ENCODE measurements at regions not wholly inside any gene's neighbourhood (a gene's known extent, or its start where the extent isn't known, plus 50 kb on each side); places are given as distances from the start of the nearest gene placed in this dataset.
"Not testable (repeated sequence)": the region's sequence is repeated elsewhere in the genome, so short reads cannot be mapped to it uniquely, and the experiment has no call there.

DNA sequence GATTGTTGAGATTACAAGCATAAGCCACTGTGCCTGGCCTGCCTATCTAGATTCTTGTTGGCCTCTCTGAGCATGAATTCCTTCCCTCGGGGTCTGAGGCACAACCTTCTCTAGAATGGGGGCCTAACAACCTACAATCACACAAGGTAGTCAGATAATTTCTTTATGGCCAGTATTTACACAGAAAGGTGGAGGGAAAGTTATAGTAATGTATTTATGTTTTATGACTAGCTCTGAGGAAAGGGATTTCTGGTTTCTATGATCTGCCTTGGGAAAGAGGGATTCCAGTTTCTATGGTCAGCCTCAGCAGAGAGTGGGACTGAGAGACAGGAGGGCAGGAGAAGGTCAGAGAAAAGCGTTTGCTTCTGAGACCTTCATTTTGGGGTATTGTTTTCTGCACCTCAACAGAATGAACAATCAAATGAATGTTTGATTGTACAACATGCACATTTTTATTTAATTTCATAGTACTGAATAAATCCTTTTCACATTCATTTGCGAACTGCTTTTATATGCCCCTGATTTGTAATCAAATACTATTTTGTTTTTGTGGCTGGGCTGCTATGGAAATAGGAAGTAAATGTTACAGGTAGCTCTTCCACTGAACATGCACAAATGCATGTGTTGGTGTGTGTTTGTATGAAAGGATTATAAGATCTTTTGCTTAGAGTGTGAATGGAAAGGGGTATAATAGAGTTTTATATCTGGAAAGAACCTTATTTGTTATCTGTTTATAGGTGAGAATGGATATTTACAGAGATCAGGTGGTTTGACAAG, 499.7 kb upstream of the RGS6 start:
- Histone ChIP-seq H3K4me3 (ENCODE audit: low read depth, low read length) (no peak overlapping the region), H3K36me3 (ENCODE audit: control insufficient read depth, insufficient read depth, low read length) (no peaks in the 10 kb centered on the region), H3K27me3 (ENCODE audit: control insufficient read depth, insufficient read depth, low read length) (no peaks in the 10 kb centered on the region)
- POLR2A ChIA-PET, result no interaction called here
- CTCF ChIA-PET, result interaction anchor here (0.6 kb wide), 1 partner anchor 108 kb away, joined by 3 read pairs; no protein-coding TSS in a partner anchor
- no peak for DNase-seq (ENCODE audit: low read depth)
- TF ChIP-seq, protein P1, sequence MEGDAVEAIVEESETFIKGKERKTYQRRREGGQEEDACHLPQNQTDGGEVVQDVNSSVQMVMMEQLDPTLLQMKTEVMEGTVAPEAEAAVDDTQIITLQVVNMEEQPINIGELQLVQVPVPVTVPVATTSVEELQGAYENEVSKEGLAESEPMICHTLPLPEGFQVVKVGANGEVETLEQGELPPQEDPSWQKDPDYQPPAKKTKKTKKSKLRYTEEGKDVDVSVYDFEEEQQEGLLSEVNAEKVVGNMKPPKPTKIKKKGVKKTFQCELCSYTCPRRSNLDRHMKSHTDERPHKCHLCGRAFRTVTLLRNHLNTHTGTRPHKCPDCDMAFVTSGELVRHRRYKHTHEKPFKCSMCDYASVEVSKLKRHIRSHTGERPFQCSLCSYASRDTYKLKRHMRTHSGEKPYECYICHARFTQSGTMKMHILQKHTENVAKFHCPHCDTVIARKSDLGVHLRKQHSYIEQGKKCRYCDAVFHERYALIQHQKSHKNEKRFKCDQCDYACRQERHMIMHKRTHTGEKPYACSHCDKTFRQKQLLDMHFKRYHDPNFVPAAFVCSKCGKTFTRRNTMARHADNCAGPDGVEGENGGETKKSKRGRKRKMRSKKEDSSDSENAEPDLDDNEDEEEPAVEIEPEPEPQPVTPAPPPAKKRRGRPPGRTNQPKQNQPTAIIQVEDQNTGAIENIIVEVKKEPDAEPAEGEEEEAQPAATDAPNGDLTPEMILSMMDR (IDR thresholded peaks at IDR 0.05; ENCODE audit: insufficient read depth, low read depth, low read length), result no peak

DNA sequence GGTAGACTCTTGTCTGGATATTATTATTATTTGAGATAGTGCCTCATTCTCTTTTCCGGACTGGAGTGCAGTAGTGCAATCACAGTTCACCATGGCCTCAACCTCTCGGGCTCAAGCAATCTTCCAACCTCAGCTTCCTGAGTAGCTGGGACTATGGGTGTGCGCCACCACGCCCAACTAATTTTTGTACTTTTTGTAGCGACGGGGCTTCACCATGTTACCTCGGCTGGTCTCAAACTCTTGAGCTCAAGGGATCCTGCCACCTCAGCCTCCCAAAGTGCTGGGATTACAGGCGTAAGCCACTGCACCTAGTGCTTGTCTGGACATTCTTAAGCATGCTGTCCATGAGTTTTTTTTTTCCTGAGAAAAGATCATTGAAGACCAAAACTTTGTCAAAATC, 498.9 kb upstream of the RGS6 start:
- TF ChIP-seq, protein P1 (IDR thresholded peaks at IDR 0.05; ENCODE audit: insufficient read depth, low read depth, low read length), result no peak
- H3K36me3 ChIP-seq (ENCODE audit: control insufficient read depth, insufficient read depth, low read length), result no peaks in the 10 kb centered on the region
- ChIA-PET CTCF (interaction anchor here (0.6 kb wide), 1 partner anchor 108 kb away, joined by 3 read pairs; no protein-coding TSS in a partner anchor), POLR2A (no interaction called here)
- no peaks in the 10 kb centered on the region for H3K27me3 ChIP-seq (ENCODE audit: control insufficient read depth, insufficient read depth, low read length)
- no peak for DNase-seq (ENCODE audit: low read depth)
- no peak overlapping the region for H3K4me3 ChIP-seq (ENCODE audit: low read depth, low read length)

DNA sequence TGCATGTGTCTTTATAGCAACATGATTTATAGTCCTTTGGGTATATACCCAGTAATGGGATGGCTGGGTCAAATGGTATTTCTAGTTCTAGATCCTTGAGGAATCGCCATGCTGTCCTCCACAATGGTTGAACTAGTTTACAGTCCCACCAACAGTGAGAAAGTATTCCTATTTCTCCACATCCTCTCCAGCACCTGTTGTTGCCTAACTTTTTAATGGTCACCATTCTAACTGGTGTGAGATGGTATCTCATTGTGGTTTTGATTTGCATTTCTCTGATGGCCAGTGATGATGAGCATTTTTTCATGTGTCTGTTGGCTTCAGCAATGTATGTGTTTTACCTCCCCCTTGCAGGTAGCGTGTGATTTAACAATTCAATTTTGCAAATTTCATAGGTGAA, 496.6 kb upstream of the RGS6 start:
- H3K4me3 ChIP-seq (ENCODE audit: low read depth, low read length); H3K27me3 ChIP-seq (ENCODE audit: control insufficient read depth, insufficient read depth, low read length); CTCF ChIA-PET; H3K36me3 ChIP-seq (ENCODE audit: control insufficient read depth, insufficient read depth, low read length); POLR2A ChIA-PET; DNase-seq (ENCODE audit: low read depth): not testable (repeated sequence)

DNA sequence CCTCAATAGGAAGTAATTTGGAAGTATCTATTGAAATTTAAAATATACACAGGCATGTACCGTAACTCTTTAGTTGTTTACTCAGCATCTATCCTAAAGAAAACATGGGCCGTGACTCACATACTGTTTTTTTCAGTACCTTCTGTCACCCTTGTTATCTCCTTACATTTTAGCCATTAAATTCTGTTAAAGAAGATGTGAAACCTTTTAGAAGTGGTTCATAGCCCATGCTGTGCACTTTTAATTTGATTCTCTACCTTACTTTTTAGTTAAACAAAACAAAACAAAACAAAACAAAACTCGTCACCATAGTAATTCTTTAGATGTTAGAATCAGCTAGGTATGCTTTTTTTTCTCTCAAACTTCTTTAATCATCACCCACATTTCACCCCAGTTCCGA, 494.4 kb upstream of the RGS6 start:
- DNase-seq (ENCODE audit: low read depth), result no peak
- Histone ChIP-seq H3K27me3 (ENCODE audit: control insufficient read depth, insufficient read depth, low read length) (no peaks in the 10 kb centered on the region), H3K4me3 (ENCODE audit: low read depth, low read length) (no peak overlapping the region), H3K36me3 (ENCODE audit: control insufficient read depth, insufficient read depth, low read length) (no peaks in the 10 kb centered on the region)
- TF ChIP-seq, protein P1 (IDR thresholded peaks at IDR 0.05; ENCODE audit: insufficient read depth, low read depth, low read length), result no peak
- ChIA-PET CTCF (interaction anchor here (1.6 kb wide), 1 partner anchor 23 kb away, joined by 5 read pairs; no protein-coding TSS in a partner anchor), POLR2A (interaction anchor here (0.6 kb wide), 1 partner anchor 295 kb away, joined by 3 read pairs; no protein-coding TSS in a partner anchor)

DNA sequence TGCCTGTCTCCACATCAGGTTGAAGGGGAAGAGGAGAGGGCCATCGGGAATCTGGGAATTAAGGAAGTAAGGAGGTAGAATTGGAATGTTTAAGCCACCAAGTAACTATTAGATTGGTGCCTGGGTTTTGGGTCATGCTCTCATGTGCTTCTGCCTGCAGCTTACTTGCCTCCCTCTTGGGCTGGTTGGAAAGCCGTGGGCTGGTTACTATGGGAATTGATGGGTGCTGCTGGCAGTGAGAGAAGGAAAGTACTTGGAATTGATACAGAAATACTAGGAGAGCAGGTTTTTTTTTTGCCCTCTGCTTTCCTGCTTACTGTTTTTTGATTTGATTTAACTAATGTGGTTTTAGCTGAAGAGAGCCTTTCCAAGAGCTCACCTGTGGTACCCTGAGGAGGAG, 493.5 kb upstream of the RGS6 start:
- DNase-seq (ENCODE audit: low read depth), result no peak
- TF ChIP-seq, protein P1 (IDR thresholded peaks at IDR 0.05; ENCODE audit: insufficient read depth, low read depth, low read length), result no peak
- H3K36me3 ChIP-seq (ENCODE audit: control insufficient read depth, insufficient read depth, low read length), result no peaks in the 10 kb centered on the region
- no peaks in the 10 kb centered on the region for H3K27me3 ChIP-seq (ENCODE audit: control insufficient read depth, insufficient read depth, low read length)
- H3K4me3 ChIP-seq (ENCODE audit: low read depth, low read length), result no peak overlapping the region
- ChIA-PET POLR2A (no interaction called here), CTCF (interaction anchor here (1.6 kb wide), 1 partner anchor 23 kb away, joined by 5 read pairs; no protein-coding TSS in a partner anchor)

Measured in BJ (cell line).